NB4 (cell line): ENCODE measurements at regions not wholly inside any gene's neighbourhood (a gene's known extent, or its start where the extent isn't known, plus 50 kb on each side); places are given as distances from the start of the nearest gene placed in this dataset.
"Not testable (repeated sequence)": the region's sequence is repeated elsewhere in the genome, so short reads cannot be mapped to it uniquely, and the experiment has no call there.

Experiments
- DNase-seq: peaks from one replicate; pipeline ENCODE4 v3.0.0; 2010; ENCODE audit warnings: low read depth
- H3K4me3 ChIP-seq: one replicate; pipeline ENCODE4 v1.5.1; 2011; ENCODE audit warnings: mild to moderate bottlenecking, low read depth, low read length, moderate library complexity
- MYC ChIP-seq: IDR thresholded peaks from 2 replicates; pipeline ENCODE4 v1.6.1; 2011; ENCODE audit warnings: low read depth, low read length
- POLR2A ChIP-seq: IDR thresholded peaks from 2 replicates; pipeline ENCODE4 v1.6.1; 2011; ENCODE audit warnings: mild to moderate bottlenecking; ENCODE audit not compliant: insufficient read length; ENCODE audit errors: extremely low read depth
- TF ChIP-seq, protein P1 (sequence below): IDR thresholded peaks from 2 replicates; pipeline ENCODE4 v1.6.1; 2011; ENCODE audit warnings: low read depth, low read length
- TF ChIP-seq, protein P2 (sequence below): IDR thresholded peaks from one replicate; pipeline ENCODE4 v1.5.1; 2012; ENCODE audit warnings: low read depth, low read length

DNA sequence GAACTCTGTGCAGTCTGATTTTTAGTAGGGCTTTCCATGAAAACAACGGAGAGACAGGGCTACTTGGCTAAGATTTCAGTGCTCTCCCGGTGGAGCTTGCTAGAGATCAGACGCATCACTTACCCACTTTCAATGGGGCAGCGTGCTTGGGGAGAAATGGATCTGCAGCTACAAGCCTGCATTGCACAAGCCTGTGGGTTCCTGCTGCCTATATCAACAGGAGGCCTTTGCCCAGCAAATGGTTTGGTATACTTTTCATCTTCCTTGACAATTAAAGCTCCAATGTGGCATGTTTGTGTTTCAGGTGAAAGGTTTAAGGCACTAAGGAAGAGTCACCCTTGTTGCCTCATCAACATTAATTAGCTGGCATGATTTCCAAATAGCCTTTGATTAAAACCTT, 136.0 kb upstream of the FOXQ1 start:
- TF ChIP-seq, protein P1, sequence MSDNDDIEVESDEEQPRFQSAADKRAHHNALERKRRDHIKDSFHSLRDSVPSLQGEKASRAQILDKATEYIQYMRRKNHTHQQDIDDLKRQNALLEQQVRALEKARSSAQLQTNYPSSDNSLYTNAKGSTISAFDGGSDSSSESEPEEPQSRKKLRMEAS, result no peak
- TF ChIP-seq MYC, result no peak
- TF ChIP-seq, protein P2, sequence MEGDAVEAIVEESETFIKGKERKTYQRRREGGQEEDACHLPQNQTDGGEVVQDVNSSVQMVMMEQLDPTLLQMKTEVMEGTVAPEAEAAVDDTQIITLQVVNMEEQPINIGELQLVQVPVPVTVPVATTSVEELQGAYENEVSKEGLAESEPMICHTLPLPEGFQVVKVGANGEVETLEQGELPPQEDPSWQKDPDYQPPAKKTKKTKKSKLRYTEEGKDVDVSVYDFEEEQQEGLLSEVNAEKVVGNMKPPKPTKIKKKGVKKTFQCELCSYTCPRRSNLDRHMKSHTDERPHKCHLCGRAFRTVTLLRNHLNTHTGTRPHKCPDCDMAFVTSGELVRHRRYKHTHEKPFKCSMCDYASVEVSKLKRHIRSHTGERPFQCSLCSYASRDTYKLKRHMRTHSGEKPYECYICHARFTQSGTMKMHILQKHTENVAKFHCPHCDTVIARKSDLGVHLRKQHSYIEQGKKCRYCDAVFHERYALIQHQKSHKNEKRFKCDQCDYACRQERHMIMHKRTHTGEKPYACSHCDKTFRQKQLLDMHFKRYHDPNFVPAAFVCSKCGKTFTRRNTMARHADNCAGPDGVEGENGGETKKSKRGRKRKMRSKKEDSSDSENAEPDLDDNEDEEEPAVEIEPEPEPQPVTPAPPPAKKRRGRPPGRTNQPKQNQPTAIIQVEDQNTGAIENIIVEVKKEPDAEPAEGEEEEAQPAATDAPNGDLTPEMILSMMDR, result no peak
- no peak for TF ChIP-seq POLR2A
- H3K4me3 ChIP-seq, result no peak overlapping the region
- DNase-seq, result no peak

DNA sequence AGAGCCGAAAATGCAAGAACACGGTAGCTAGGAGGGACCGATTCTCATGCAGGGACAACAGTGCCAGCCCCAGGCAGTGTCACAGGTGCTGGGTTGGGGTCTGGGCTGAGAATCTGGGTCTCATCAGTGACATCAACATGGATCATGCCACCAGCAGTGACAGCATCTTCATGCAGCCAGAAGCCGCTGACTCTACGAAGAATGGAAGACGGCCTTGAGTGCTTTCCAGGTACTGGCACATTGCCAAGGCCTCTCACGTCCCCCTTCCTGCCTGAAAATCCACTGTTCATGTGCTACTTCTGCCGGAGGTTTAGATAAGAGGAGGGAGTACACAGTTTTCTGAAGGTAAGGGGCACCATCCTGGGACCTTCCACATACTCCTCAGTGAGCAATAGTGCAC, 141.1 kb upstream of the FOXQ1 start:
- no peak overlapping the region for H3K4me3 ChIP-seq
- TF ChIP-seq, protein P2, result no peak
- TF ChIP-seq MYC, result no peak
- TF ChIP-seq, protein P1, result no peak
- TF ChIP-seq POLR2A, result no peak
- DNase-seq, result no peak

DNA sequence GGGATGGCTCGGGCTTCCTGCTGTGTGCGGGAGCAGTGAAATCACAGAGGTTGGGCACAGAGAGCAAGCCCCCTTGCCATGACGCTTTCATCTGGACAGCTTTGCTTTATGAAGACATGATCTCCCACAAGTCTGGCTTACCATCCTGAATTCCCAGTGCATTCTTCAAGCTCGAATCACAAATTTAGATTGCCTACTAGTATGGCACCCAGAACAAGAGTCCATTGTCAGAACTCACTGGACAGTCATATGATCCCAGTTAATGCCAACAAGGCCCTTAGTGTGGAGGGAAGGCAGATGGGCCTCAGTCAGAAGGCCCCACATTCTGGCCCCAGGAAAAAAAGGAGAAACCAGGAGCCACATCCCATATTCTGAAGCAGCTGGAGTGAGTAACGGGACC, 147.3 kb upstream of the FOXQ1 start:
- no peak for DNase-seq
- no peak for TF ChIP-seq MYC
- TF ChIP-seq POLR2A, result no peak
- TF ChIP-seq, protein P2, result no peak
- TF ChIP-seq, protein P1, result no peak
- H3K4me3 ChIP-seq, result no peak overlapping the region

DNA sequence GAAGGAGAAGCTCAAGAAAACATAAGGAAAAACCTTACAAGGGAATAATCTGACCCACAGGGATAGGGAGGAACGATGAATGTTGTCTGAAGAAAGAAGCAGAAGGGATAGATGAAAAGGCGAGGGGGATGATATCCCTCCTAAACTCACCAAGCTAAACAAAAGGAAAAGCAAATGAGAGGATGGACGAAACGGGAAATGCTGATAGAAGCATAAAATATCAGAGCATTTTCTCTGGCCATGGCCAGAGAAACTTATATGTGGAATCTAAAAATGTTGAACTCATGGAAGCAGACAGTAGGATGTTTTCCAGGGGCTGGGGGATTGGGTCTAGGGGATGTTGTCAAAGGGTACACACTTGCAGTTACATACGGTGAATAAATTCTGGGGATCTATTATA, 148.4 kb upstream of the FOXQ1 start:
- TF ChIP-seq, protein P1, result no peak
- TF ChIP-seq, protein P2, result no peak
- no peak for TF ChIP-seq MYC
- no peak for TF ChIP-seq POLR2A
- no peak for DNase-seq
- H3K4me3 ChIP-seq, result no peak overlapping the region

DNA sequence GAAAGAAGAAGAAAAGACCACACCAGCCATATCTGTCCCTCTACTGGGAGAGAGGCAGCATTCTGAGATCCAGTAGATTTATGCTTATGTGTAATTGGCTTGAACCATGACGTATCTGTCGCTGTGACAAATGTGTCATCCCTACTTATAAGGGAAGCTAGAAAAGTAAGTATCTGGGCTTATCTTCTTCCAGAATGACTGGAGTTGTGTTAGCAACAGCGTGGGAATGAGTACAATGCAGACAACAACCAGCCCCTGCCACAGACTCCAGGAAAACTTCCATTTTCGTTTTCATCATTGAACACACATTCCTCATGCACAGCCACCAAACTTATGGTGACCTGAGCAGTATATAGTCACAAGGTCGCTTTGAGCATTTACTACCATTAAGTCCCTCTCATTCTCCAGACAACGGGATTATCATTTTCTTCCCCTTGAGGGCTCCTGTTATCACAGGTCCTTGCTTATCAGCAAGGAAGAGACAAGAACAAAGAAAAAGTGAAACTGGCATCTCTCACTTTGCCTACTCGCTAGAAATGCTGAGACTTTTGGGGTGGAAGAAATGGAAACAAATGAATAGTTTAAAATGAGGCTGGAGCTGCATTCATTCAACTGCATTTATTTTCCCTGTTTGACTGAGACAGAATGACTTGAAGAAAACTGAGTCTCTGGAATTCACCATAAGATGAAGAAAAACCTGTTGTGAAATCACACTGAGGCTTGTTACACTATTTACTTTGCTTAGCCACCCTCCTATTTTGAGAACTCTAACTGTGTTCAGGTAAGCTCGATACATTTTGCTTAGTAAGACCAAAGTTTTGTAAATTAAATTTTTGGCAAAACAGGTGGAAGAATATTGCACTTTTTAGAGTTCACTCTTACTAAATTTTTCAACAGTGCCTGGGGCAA, 149.3 kb upstream of the FOXQ1 start:
- TF ChIP-seq MYC, result no peak
- no peak for TF ChIP-seq POLR2A
- TF ChIP-seq, protein P1, result no peak
- TF ChIP-seq, protein P2, result no peak
- no peak for DNase-seq
- H3K4me3 ChIP-seq, result no peak overlapping the region

DNA sequence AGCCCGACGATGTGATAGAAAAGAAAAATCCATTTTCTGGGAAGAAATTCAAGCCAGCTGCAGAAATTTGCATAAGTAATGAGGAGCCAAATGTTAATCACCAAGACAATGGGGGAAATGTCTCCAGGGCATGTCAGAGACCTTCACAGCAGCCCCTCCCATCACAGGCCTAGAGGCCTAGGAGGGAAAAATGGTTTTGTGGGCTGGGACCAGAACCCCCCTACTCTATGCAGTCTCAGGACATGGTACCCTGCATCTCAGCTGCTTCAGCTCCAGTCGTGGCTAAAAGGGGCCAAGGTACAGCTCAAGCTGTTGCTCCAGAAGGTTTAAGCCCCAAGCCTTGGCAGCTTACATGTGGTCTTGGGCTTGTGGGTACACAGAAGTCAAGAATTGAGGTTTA, 155.5 kb upstream of the FOXQ1 start:
- DNase-seq, H3K4me3 ChIP-seq: not testable (repeated sequence)
